RWPE2 (cell line): ENCODE measurements at regions not wholly inside any gene's neighbourhood (a gene's known extent, or its start where the extent isn't known, plus 50 kb on each side); places are given as distances from the start of the nearest gene placed in this dataset.

ENCODE experiments used
- ATAC-seq: fragments of 200-7000 bp; cut with Tn5 transposase; 3 replicates; pipeline ENCODE4 v1.9.1; 2021; ENCODE audit warnings: low read depth
- DNase-seq: peaks from one replicate; pipeline ENCODE4 v3.0.0-alpha.2; 2020; ENCODE audit warnings: low spot score
- H3K27ac ChIP-seq: fragments of 450-650 bp; 2 replicates; pipeline ENCODE4 v1.5.1; 2017; ENCODE audit warnings: mild to moderate bottlenecking; ENCODE audit not compliant: poor library complexity, severe bottlenecking
- H3K27me3 ChIP-seq: fragments of 250-450 bp; sonication (Bioruptor Pico); 2 replicates; pipeline ENCODE4 v1.5.1; 2021; ENCODE audit warnings: mild to moderate bottlenecking, moderate library complexity; ENCODE audit not compliant: insufficient read depth, poor library complexity, severe bottlenecking
- H3K36me3 ChIP-seq: fragments of 250-450 bp; sonication (Bioruptor Pico); 2 replicates; pipeline ENCODE4 v1.5.1; 2020; ENCODE audit warnings: low read depth, mild to moderate bottlenecking, moderate library complexity
- H3K4me1 ChIP-seq: fragments of 250-450 bp; sonication (Bioruptor Pico); 2 replicates; pipeline ENCODE4 v1.5.1; 2021; ENCODE audit warnings: mild to moderate bottlenecking, moderate library complexity; ENCODE audit not compliant: insufficient read depth, poor library complexity, severe bottlenecking
- H3K4me3 ChIP-seq: fragments of 250-450 bp; sonication (Bioruptor Pico); 2 replicates; pipeline ENCODE4 v1.5.1; 2021; ENCODE audit warnings: mild to moderate bottlenecking, moderate library complexity; ENCODE audit not compliant: severe bottlenecking
- H3K9me3 ChIP-seq: fragments of 250-450 bp; sonication (Bioruptor Pico); 2 replicates; pipeline ENCODE4 v1.5.1; 2021; ENCODE audit warnings: mild to moderate bottlenecking, moderate library complexity; ENCODE audit not compliant: severe bottlenecking
- TF ChIP-seq, protein P1 (sequence below): fragments of 450-650 bp; IDR thresholded peaks from one replicate; pipeline ENCODE4 v1.5.1; 2017; ENCODE audit warnings: mild to moderate bottlenecking, moderate library complexity; ENCODE audit not compliant: poor library complexity, severe bottlenecking

DNA sequence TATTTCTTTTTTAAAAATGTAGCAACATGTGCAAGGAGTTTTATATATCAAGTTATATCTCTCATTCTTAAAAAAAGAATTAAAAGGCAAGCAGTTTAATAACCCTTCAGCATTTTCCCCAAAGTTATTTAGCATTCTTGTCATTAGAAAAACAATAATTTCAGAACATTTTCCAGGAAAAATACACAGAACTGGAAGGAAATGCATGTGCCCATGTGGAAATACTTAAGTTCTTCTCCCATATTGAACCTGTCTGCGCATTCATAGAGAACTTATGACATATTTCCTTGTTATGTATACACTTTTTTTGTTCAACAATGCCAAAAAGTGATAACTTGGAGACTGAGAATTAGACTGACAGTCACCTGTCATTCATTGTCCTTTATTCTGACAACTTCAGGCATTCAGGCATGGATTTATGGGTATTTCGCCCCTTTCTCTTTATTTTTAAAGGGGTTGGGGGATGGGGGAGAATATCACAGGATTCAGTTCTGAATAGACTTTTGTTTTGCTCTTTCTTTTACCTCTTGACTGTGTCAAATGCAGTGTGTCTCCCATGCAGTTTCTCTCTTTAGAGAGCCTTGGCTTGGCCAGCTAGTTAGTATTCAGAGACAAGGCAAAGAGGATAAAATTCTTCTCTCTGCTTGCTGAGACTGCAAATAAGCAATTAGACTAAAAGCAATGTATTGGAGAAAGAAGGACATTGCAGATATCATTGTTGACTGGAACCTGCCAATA lies 701.0 kb downstream of the NR2F1-AS1 start:
- ATAC-seq (no peak), DNase-seq (no peak)
- Histone ChIP-seq H3K9me3 (no peaks in the 10 kb centered on the region), H3K4me1 (no peaks in the 10 kb centered on the region), H3K36me3 (no peaks in the 10 kb centered on the region), H3K27me3 (peaks cover 6% of the 10 kb centered on the region), H3K4me3 (no peak overlapping the region), H3K27ac (no peak overlapping the region)
- TF ChIP-seq, protein P1, sequence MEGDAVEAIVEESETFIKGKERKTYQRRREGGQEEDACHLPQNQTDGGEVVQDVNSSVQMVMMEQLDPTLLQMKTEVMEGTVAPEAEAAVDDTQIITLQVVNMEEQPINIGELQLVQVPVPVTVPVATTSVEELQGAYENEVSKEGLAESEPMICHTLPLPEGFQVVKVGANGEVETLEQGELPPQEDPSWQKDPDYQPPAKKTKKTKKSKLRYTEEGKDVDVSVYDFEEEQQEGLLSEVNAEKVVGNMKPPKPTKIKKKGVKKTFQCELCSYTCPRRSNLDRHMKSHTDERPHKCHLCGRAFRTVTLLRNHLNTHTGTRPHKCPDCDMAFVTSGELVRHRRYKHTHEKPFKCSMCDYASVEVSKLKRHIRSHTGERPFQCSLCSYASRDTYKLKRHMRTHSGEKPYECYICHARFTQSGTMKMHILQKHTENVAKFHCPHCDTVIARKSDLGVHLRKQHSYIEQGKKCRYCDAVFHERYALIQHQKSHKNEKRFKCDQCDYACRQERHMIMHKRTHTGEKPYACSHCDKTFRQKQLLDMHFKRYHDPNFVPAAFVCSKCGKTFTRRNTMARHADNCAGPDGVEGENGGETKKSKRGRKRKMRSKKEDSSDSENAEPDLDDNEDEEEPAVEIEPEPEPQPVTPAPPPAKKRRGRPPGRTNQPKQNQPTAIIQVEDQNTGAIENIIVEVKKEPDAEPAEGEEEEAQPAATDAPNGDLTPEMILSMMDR, result no peak

DNA sequence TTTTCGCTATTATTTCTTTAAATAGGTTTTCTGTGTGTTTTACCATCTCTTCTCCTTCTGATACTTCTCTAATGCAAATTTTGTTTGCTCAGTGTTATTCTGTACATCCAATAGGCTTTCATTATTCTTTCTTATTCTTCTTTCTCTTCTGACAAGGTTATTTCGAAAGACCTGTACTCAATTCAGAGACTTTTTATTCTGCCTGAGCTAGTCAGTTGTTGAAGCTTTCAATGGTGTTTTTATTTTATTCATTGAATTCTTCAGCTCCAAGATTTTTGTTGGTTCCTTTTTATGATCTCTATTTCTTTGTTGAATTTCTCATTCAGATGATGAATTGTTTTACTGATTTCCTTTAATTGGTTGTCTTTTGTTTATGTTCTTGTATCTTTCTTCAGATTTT lies 706.2 kb downstream of the NR2F1-AS1 start:
- ATAC-seq, result no peak
- H3K4me1 ChIP-seq, result no peaks in the 10 kb centered on the region
- TF ChIP-seq, protein P1, result no peak

DNA sequence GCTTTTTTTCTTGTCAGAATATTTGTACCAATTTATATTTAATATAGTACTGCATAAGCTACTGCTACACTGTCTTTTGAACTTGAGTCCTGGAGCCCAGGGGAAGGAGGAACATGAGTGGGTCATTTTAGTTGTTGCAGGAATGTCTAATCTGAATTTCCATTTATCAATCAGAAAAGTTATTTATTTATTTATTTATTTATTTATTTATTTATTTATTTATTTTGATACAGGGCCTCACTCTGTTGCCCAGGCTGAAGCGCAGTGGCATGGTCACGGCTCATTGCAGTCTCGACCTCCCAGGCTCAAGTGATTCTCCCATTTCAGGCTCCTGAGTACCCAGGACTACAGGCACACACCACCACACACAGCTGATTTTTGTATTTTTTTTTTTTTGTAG lies 712.6 kb downstream of the NR2F1-AS1 start:
- Histone ChIP-seq H3K4me3 (no peak overlapping the region), H3K27me3 (no peaks in the 10 kb centered on the region), H3K36me3 (no peaks in the 10 kb centered on the region), H3K27ac (no peak overlapping the region), H3K4me1 (no peaks in the 10 kb centered on the region), H3K9me3 (peaks cover 4% of the 10 kb centered on the region)
- TF ChIP-seq, protein P1, result no peak
- DNase-seq (no peak), ATAC-seq (no peak)

More for the DNA sequence above, 706.2 kb downstream of the NR2F1-AS1 start:
- no peak overlapping the region for H3K27ac ChIP-seq
- no peaks in the 10 kb centered on the region for H3K36me3 ChIP-seq
- DNase-seq, result no peak
- H3K27me3 ChIP-seq, result no peaks in the 10 kb centered on the region
- no peak overlapping the region for H3K4me3 ChIP-seq
- peaks cover 10% of the 10 kb centered on the region for H3K9me3 ChIP-seq

DNA sequence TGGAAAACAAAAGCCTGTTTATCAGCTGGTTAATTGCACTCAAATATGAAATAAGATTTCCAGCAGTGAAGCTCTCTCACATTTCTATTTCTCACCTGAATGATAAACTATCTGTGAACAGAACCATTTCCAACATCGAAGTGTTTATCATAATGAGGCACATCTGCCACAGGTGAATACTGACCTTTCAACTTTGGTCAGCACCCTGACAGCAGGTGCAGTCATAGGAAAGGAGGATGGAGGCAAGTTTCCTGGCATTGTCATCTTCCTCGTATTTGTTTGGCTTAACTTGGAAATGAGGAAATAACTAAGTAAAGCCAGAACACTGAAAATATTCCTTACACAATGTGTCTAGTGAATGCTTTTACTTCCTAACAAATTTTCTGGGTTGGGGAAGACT lies 716.4 kb downstream of the NR2F1-AS1 start:
- H3K4me1 ChIP-seq, result no peaks in the 10 kb centered on the region
- no peak for DNase-seq
- H3K36me3 ChIP-seq, result no peaks in the 10 kb centered on the region
- H3K27ac ChIP-seq, result no peak overlapping the region
- H3K4me3 ChIP-seq, result no peak overlapping the region
- no peaks in the 10 kb centered on the region for H3K9me3 ChIP-seq
- ATAC-seq, result no peak
- no peaks in the 10 kb centered on the region for H3K27me3 ChIP-seq
- TF ChIP-seq, protein P1, result no peak

DNA sequence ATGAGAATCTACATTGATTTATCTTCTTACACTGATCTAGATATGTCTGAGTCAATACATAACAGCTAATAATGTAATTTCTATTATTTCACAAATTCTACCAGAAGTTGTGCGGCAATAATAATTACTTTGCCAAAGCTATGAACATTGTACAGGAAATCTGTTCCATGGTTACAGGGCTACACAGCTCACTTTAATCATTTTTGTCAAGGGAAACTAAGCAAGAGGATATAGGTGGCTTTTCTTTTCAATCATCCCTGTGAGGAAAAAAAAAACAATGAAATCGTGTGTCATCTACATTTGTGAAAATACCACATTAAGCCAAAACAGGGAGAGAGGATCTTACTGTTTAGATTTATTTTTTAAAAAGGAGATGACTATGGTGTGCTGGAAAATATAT lies 717.4 kb downstream of the NR2F1-AS1 start:
- no peak for ATAC-seq
- Histone ChIP-seq H3K4me1 (no peaks in the 10 kb centered on the region), H3K27me3 (no peaks in the 10 kb centered on the region), H3K4me3 (no peak overlapping the region), H3K27ac (no peak overlapping the region), H3K9me3 (no peaks in the 10 kb centered on the region), H3K36me3 (no peaks in the 10 kb centered on the region)
- TF ChIP-seq, protein P1, result no peak
- no peak for DNase-seq
